ENCODE measurements at regions not wholly inside any gene's neighbourhood (a gene's known extent, or its start where the extent isn't known, plus 50 kb on each side); places are given as distances from the start of the nearest gene placed in this dataset.

- Histone ChIP-seq H3K36me3 (ENCODE audit: insufficient read depth, low read length) (no peaks in the 10 kb centered on the region), H3K9ac (ENCODE audit: low read depth, low read length) (no peak overlapping the region), H3K9me3 (ENCODE audit: control insufficient read depth, insufficient read depth, low read length) (no peaks in the 10 kb centered on the region), H3K4me1 (ENCODE audit: insufficient read depth, low read length) (no peaks in the 10 kb centered on the region)
Measured at GRCh38 chr4:180103794-180104193, 2139.4 kb upstream of the TENM3 start.

- H3K4me1 ChIP-seq (ENCODE audit: insufficient read depth, low read length): no peaks in the 10 kb centered on the region
- no peaks in the 10 kb centered on the region for H3K9me3 ChIP-seq (ENCODE audit: control insufficient read depth, insufficient read depth, low read length)
- H3K9ac ChIP-seq (ENCODE audit: low read depth, low read length): no peak overlapping the region
- no peaks in the 10 kb centered on the region for H3K36me3 ChIP-seq (ENCODE audit: insufficient read depth, low read length)
Measured at GRCh38 chr4:180105362-180105761, 2137.8 kb upstream of the TENM3 start.

GRCh38 chr4:180106122-180106521 is 2137.1 kb upstream of the TENM3 start:
- Histone ChIP-seq H3K9ac (ENCODE audit: low read depth, low read length) (no peak overlapping the region), H3K4me1 (ENCODE audit: insufficient read depth, low read length) (no peaks in the 10 kb centered on the region), H3K36me3 (ENCODE audit: insufficient read depth, low read length) (no peaks in the 10 kb centered on the region), H3K9me3 (ENCODE audit: control insufficient read depth, insufficient read depth, low read length) (no peaks in the 10 kb centered on the region)

- Histone ChIP-seq H3K4me1 (ENCODE audit: insufficient read depth, low read length) (no peaks in the 10 kb centered on the region), H3K9me3 (ENCODE audit: control insufficient read depth, insufficient read depth, low read length) (no peaks in the 10 kb centered on the region), H3K9ac (ENCODE audit: low read depth, low read length) (no peak overlapping the region), H3K36me3 (ENCODE audit: insufficient read depth, low read length) (no peaks in the 10 kb centered on the region)
Measured at GRCh38 chr4:180106997-180107396, 2136.2 kb upstream of the TENM3 start.

GRCh38 chr4:180116840-180117239 is 2126.4 kb upstream of the TENM3 start:
- H3K4me1 ChIP-seq (ENCODE audit: insufficient read depth, low read length): no peaks in the 10 kb centered on the region

GRCh38 chr4:180120068-180120467 is 2123.1 kb upstream of the TENM3 start:
- H3K4me1 ChIP-seq (ENCODE audit: insufficient read depth, low read length): no peaks in the 10 kb centered on the region
- H3K9me3 ChIP-seq (ENCODE audit: control insufficient read depth, insufficient read depth, low read length): no peaks in the 10 kb centered on the region
- no peak overlapping the region for H3K9ac ChIP-seq (ENCODE audit: low read depth, low read length)
- H3K36me3 ChIP-seq (ENCODE audit: insufficient read depth, low read length): no peaks in the 10 kb centered on the region

More at GRCh38 chr4:180116840-180117239, 2126.4 kb upstream of the TENM3 start:
- Histone ChIP-seq H3K9me3 (ENCODE audit: control insufficient read depth, insufficient read depth, low read length) (no peaks in the 10 kb centered on the region), H3K36me3 (ENCODE audit: insufficient read depth, low read length) (no peaks in the 10 kb centered on the region), H3K9ac (ENCODE audit: low read depth, low read length) (no peak overlapping the region)

- Histone ChIP-seq H3K9ac (ENCODE audit: low read depth, low read length) (no peak overlapping the region), H3K9me3 (ENCODE audit: control insufficient read depth, insufficient read depth, low read length) (no peaks in the 10 kb centered on the region), H3K36me3 (ENCODE audit: insufficient read depth, low read length) (no peaks in the 10 kb centered on the region), H3K4me1 (ENCODE audit: insufficient read depth, low read length) (peaks cover 14% of the 10 kb centered on the region; the same call in 1 of the 2 replicates)
Measured at GRCh38 chr4:180134091-180134866, 2108.9 kb upstream of the TENM3 start.

- H3K9me3 ChIP-seq (ENCODE audit: control insufficient read depth, insufficient read depth, low read length): no peaks in the 10 kb centered on the region
- H3K4me1 ChIP-seq (ENCODE audit: insufficient read depth, low read length): 0 out of 2 replicates have a peak, but pooled peaks cover 4% of the 10 kb centered on the region
- no peak overlapping the region for H3K9ac ChIP-seq (ENCODE audit: low read depth, low read length)
- H3K36me3 ChIP-seq (ENCODE audit: insufficient read depth, low read length): no peaks in the 10 kb centered on the region
Measured at GRCh38 chr4:180141734-180142133, 2101.5 kb upstream of the TENM3 start.

- H3K4me1 ChIP-seq (ENCODE audit: insufficient read depth, low read length): 0 out of 2 replicates have a peak, but pooled peaks cover 4% of the 10 kb centered on the region
- H3K36me3 ChIP-seq (ENCODE audit: insufficient read depth, low read length): no peaks in the 10 kb centered on the region
- H3K9ac ChIP-seq (ENCODE audit: low read depth, low read length): no peak overlapping the region
- H3K9me3 ChIP-seq (ENCODE audit: control insufficient read depth, insufficient read depth, low read length): no peaks in the 10 kb centered on the region
Measured at GRCh38 chr4:180148737-180149136, 2094.5 kb upstream of the TENM3 start.

GRCh38 chr4:180150818-180151217 is 2092.4 kb upstream of the TENM3 start:
- no peak overlapping the region for H3K9ac ChIP-seq (ENCODE audit: low read depth, low read length)
- H3K4me1 ChIP-seq (ENCODE audit: insufficient read depth, low read length): no peaks in the 10 kb centered on the region; the same call in 1 of the 2 replicates
- no peaks in the 10 kb centered on the region for H3K36me3 ChIP-seq (ENCODE audit: insufficient read depth, low read length)
- H3K9me3 ChIP-seq (ENCODE audit: control insufficient read depth, insufficient read depth, low read length): no peaks in the 10 kb centered on the region

GRCh38 chr4:180152831-180153230 is 2090.4 kb upstream of the TENM3 start:
- Histone ChIP-seq H3K9ac (ENCODE audit: low read depth, low read length) (no peak overlapping the region), H3K9me3 (ENCODE audit: control insufficient read depth, insufficient read depth, low read length) (no peaks in the 10 kb centered on the region), H3K4me1 (ENCODE audit: insufficient read depth, low read length) (no peaks in the 10 kb centered on the region; the same call in 1 of the 2 replicates), H3K36me3 (ENCODE audit: insufficient read depth, low read length) (no peaks in the 10 kb centered on the region)

GRCh38 chr4:180153587-180153986 is 2089.6 kb upstream of the TENM3 start:
- no peaks in the 10 kb centered on the region for H3K36me3 ChIP-seq (ENCODE audit: insufficient read depth, low read length)
- no peak overlapping the region for H3K9ac ChIP-seq (ENCODE audit: low read depth, low read length)
- no peaks in the 10 kb centered on the region for H3K9me3 ChIP-seq (ENCODE audit: control insufficient read depth, insufficient read depth, low read length)
- no peaks in the 10 kb centered on the region; the same call in 1 of the 2 replicates for H3K4me1 ChIP-seq (ENCODE audit: insufficient read depth, low read length)

GRCh38 chr4:180156684-180157083 is 2086.5 kb upstream of the TENM3 start:
- no peak overlapping the region for H3K9ac ChIP-seq (ENCODE audit: low read depth, low read length)
- no peaks in the 10 kb centered on the region for H3K9me3 ChIP-seq (ENCODE audit: control insufficient read depth, insufficient read depth, low read length)
- peaks cover 9% of the 10 kb centered on the region; the same call in 1 of the 2 replicates for H3K4me1 ChIP-seq (ENCODE audit: insufficient read depth, low read length)
- H3K36me3 ChIP-seq (ENCODE audit: insufficient read depth, low read length): no peaks in the 10 kb centered on the region

- no peaks in the 10 kb centered on the region for H3K9me3 ChIP-seq (ENCODE audit: control insufficient read depth, insufficient read depth, low read length)
- H3K9ac ChIP-seq (ENCODE audit: low read depth, low read length): no peak overlapping the region
- H3K4me1 ChIP-seq (ENCODE audit: insufficient read depth, low read length): peaks cover 9% of the 10 kb centered on the region; the same call in 1 of the 2 replicates
- no peaks in the 10 kb centered on the region for H3K36me3 ChIP-seq (ENCODE audit: insufficient read depth, low read length)
Measured at GRCh38 chr4:180160195-180160983, 2082.8 kb upstream of the TENM3 start.

- no peaks in the 10 kb centered on the region for H3K36me3 ChIP-seq (ENCODE audit: insufficient read depth, low read length)
- H3K9ac ChIP-seq (ENCODE audit: low read depth, low read length): no peak overlapping the region
- peaks cover 9% of the 10 kb centered on the region; the same call in 1 of the 2 replicates for H3K4me1 ChIP-seq (ENCODE audit: insufficient read depth, low read length)
Measured at GRCh38 chr4:180164799-180165198, 2078.4 kb upstream of the TENM3 start.

More at GRCh38 chr4:180164799-180165198, 2078.4 kb upstream of the TENM3 start:
- H3K9me3 ChIP-seq (ENCODE audit: control insufficient read depth, insufficient read depth, low read length): no peaks in the 10 kb centered on the region
